Gastrocnemius medialis (tissue), 4 donors: ENCODE measurements at regions not wholly inside any gene's neighbourhood (a gene's known extent, or its start where the extent isn't known, plus 50 kb on each side); places are given as distances from the start of the nearest gene placed in this dataset.
"Not testable (repeated sequence)": the region's sequence is repeated elsewhere in the genome, so short reads cannot be mapped to it uniquely, and the experiment has no call there.

ENCODE experiments used
- POLR2A ChIP-seq, 2 donors: fragments of 450-650 bp; IDR thresholded peaks; one replicate each; pipeline ENCODE4 v1.6.1; 2017; ENCODE audit warnings: antibody characterized with exemption in 2 of 2, mild to moderate bottlenecking in 2 of 2, moderate library complexity in 2 of 2
- TF ChIP-seq, protein P1 (sequence below), 5 experiments: fragments of 450-650 bp in 3 of 5; fragments of 200-600 bp in 2 of 5; sonication (generic) in 2 of 5; IDR thresholded peaks in 4 of 5; conservative IDR thresholded peaks in 1 of 5; 1 replicate in 4 of 5; 2 replicates in 1 of 5; pipeline ENCODE4 v1.5.1; 2016 to 2019; ENCODE audit warnings: antibody characterized with exemption in 5 of 5, mild to moderate bottlenecking in 3 of 5, moderate library complexity in 3 of 5

DNA sequence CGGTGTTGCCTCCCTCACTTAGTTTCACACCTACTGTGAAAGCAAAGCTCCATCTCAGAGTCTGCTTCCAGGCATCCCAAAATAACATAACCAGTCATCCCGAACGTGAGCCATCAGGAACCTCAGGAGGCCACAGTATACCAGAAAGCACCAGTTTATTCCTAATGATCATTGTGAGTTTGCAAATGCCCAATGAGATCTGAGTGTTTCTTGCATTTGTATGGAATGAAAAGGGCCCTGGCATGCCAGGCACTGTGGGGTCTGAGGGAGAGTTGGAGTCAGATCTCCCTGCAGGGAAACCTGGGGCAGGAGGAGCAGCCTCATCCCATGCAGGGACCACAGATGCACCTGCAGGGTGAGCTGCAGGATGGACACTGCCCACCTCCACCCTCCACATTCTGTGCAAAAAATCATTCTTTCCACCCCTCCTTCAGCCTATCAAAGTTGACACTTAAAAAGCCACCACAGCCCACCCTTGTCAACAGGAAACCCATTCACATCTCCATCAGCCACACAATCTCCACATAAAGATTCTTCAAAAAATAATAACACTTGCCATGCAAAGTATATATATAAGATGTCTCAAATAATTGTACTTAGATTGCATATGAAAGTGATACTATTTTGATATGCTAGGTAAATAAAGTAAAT lies 112.3 kb downstream of the GGTLC2 start:
- not testable (repeated sequence) for TF ChIP-seq POLR2A (IDR thresholded peaks at IDR 0.05)
- TF ChIP-seq, protein P1, sequence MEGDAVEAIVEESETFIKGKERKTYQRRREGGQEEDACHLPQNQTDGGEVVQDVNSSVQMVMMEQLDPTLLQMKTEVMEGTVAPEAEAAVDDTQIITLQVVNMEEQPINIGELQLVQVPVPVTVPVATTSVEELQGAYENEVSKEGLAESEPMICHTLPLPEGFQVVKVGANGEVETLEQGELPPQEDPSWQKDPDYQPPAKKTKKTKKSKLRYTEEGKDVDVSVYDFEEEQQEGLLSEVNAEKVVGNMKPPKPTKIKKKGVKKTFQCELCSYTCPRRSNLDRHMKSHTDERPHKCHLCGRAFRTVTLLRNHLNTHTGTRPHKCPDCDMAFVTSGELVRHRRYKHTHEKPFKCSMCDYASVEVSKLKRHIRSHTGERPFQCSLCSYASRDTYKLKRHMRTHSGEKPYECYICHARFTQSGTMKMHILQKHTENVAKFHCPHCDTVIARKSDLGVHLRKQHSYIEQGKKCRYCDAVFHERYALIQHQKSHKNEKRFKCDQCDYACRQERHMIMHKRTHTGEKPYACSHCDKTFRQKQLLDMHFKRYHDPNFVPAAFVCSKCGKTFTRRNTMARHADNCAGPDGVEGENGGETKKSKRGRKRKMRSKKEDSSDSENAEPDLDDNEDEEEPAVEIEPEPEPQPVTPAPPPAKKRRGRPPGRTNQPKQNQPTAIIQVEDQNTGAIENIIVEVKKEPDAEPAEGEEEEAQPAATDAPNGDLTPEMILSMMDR (IDR thresholded peaks at IDR 0.05 in 4 of 5, conservative IDR thresholded peaks at IDR 0.05 in 1 of 5): not testable (repeated sequence)
